DND-41 (cell line): ENCODE measurements at regions not wholly inside any gene's neighbourhood (a gene's known extent, or its start where the extent isn't known, plus 50 kb on each side); places are given as distances from the start of the nearest gene placed in this dataset.

Source experiments
- CTCF ChIP-seq: IDR thresholded peaks from 2 replicates; pipeline ENCODE4 v1.5.1; 2012; ENCODE audit warnings: borderline replicate concordance, low read length, moderate library complexity, mild to moderate bottlenecking; ENCODE audit not compliant: poor library complexity, severe bottlenecking; ENCODE audit errors: extremely low read depth
- EZH2 ChIP-seq: IDR thresholded peaks from 3 replicates; pipeline ENCODE4 v1.6.1; 2012; ENCODE audit warnings: borderline replicate concordance, low read depth, mild to moderate bottlenecking, moderate library complexity, low read length, inconsistent platforms; ENCODE audit not compliant: severe bottlenecking

DNA sequence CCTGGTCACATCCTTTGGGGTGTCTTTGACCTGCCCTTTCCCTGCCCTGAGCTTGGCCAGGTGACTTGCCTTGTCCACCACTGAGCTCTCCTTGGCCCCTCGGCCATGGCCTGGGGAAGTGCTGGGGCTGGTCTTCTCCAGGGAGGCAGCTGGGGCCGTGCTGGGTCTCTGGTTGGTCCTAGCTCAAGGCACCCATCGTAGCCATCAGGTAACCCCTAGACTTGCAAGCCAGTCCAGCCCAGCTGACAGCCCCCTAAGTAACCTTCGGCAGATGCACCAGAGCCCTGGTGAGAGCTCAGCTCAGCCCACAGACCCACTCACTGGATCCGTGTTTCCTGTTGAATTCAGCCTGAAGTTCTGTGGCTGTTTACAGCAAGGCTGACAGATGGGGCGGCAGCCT is 176.2 kb upstream of the SHH start:
- TF ChIP-seq CTCF: no peak
- no peak for TF ChIP-seq EZH2
